NCI-H510A treated with DMSO at 0.1 percent for 48 hours (cell line): ENCODE measurements at regions not wholly inside any gene's neighbourhood (a gene's known extent, or its start where the extent isn't known, plus 50 kb on each side); places are given as distances from the start of the nearest gene placed in this dataset.

Experiments
- DNase-seq: peaks from one replicate; lab custom pipeline; 2025; lab: John Stamatoyannopoulos, UW

DNA sequence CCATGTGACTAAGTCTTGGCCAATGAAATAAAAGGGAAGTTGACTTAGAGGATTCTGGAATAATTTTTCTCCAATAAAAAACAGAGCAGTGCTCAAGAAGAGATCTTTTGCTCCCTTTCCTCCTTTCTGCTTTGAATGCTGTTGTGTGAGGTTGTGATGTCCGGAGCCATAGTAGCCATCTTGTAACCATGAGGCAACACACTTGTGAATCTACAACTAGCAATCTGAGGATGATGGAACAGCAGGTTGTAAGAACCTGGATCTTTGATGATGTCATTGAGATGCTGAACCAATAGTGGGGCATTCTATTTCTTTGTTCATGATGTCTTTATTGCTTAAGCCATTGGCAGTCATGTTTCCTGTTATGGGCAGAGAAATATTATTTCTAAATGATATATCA lies 230.0 kb upstream of the SRRM4 start:
- DNase-seq, result no peak

DNA sequence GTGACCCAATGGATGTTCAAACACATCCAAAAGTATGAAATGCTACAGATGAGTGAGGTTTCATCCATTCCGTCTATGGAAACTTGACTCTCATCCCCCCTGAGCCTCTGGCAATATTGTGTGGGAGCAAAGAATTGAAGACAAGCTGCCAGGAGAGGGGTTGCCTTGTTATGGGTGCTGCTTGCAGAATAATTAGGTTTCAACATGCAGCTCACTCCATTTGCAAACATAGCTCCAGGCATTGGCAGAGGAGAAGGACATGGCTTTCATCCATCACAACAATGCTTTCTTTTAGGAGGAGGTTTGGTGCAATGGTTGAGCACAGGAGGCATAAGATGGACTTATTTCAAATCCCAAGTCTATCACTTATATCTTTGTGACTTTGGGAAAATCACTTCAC lies 220.7 kb upstream of the SRRM4 start:
- no peak for DNase-seq

- DNase-seq, result no peak
Measured at GRCh38 chr12:118763234-118763633, 218.1 kb upstream of the SRRM4 start.

DNA sequence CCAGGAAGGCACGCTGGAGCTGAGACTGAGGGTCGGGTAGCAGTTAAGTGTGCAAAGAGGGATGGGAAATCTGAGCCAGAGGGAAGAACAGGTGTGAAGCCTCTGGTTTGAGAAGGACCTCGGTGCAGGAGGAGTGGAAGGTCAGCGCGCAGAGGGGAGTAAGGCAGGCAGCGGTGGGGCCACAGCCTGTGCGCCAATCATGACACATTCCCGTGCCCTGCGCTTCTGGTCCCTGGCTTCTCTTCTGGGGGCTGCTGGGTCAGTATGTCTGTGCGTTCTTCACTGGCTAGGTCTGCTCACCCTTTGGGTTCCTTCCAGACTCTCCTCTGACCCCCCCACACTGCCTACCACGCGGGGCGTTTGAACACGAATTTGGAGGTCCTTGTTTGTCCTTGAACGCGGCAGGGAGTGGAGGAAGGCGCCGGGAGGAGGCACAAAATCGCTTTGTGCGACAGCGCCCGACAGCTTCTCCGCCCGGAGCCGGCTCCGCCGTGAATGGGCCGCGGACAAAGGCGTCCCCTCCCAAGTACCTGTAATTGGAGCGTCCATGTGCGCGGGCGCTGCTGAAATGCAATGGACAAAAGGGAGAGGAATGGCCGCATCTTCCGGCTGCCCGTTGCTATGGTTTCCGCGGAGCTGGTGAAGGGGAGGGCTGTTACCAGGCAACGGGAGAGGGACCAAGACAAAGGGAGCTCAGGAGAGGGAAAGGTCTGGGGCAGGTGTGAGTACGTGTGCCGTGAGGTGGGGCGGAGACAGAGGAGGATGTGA lies 207.2 kb upstream of the SRRM4 start:
- peak; percentile 84 for DNase-seq

GRCh38 chr12:118777504-118777903 lies 203.8 kb upstream of the SRRM4 start:
- no peak for DNase-seq

DNA sequence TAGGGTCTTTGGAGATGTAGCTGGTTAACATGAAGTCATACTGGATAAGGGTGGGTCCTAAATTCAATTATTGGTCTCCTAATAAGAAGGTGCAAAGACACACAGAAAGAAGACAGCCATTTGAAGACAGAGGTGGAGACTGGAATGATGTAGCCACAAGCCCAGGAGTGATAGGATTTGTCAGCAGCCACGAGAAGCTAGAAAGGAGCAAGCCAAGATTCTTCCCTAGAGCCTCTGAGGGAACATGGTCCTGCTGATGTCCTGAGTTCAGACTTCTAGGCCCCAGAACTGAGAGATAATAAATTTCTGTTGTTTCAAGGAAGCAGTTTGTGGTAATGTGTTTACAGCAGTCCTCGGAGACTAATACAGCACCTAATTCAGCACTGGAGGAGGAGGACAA lies 203.3 kb upstream of the SRRM4 start:
- no peak for DNase-seq

- DNase-seq, result no peak
Measured at GRCh38 chr12:118780939-118781338, 200.4 kb upstream of the SRRM4 start.

DNA sequence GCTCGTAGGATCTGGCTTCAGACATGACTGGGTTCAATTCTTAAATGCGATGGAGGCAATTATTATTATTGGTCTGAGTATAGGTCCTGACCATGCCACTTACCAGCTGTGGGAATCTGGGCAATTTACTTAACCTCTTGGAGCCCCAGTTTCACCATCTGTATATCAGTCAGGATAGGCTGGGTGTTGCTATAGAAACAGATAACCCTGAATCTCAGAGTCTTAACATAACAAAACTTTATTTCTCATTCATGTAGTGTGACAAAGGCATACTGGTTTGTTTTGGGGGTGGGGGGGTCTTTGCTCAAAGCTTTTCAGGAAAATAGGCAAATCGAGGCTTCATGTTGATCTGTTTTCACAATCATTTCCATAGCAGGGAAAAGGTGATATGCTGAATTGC lies 199.6 kb upstream of the SRRM4 start:
- DNase-seq, result no peak

- DNase-seq, result no peak
Measured at GRCh38 chr12:118783703-118784102, 197.6 kb upstream of the SRRM4 start.

DNA sequence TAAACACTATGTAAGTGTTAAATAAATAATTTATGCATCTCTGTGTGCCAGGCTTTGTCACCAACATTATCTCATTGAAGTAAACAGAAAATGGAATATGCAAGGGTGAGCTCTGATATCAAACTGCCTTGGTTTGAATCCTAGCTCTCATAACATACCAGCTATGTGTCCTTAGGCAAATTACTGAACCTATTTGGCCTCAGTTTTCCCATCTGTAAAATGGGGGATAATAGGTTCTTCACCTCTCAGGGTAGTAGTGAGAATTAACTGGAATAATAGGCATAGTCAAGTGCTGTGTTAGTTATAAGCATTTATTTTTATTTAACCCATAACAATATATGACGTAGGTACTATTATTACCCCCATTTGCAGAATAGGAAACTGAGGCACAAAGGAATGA lies 190.8 kb upstream of the SRRM4 start:
- DNase-seq, result no peak

DNA sequence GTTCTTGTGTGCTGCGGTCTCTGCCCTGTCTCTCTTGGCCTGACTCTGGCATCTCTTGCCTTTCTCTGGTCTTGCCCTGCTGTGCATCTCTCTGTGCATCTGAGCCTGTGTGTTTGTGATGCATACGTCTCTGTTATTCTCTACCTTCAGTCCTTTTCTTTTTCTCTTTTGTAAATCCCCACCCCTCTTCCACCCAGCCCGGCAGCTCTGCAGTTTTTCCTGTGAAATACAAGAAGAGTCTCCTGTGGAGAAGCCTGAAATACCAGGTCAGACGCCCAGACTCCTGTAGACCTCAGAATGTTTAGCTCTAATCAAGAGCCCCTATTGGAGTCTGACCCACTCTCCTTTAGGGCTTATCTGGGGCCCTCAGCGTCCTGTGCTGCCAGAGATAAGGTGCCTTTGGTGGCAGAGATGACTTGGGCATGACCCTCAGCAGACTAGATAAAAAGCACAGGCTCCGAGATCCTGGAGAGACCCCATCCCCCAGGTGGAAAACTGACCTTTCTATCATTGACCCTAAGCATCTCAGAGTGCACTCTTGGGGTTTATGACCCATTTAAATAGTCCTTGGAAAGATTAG lies 167.5 kb upstream of the SRRM4 start:
- DNase-seq, result no peak

DNA sequence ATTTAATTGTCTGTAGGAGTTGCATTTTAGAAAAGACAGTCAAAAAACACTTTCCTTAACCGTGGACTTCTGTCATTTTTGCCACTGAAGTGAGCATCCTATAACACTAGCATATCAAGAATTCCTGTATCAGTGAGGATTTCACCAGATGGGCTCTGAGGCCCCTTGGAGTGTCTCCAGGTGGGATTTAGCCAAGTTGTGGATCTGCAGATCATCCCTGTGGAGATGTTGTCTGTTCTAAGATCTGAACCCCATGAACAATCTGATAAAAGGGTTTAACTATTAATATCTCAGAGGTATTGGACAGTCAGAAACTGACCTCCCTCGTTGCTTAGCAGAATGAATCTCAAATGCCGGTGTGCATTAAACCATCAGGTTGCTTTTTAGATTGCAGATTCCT lies 165.0 kb upstream of the SRRM4 start:
- DNase-seq, result no peak

GRCh38 chr12:118821386-118821925 lies 159.9 kb upstream of the SRRM4 start:
- DNase-seq, result no peak

- DNase-seq, result no peak
Measured at GRCh38 chr12:118822512-118822911, 158.8 kb upstream of the SRRM4 start.

DNA sequence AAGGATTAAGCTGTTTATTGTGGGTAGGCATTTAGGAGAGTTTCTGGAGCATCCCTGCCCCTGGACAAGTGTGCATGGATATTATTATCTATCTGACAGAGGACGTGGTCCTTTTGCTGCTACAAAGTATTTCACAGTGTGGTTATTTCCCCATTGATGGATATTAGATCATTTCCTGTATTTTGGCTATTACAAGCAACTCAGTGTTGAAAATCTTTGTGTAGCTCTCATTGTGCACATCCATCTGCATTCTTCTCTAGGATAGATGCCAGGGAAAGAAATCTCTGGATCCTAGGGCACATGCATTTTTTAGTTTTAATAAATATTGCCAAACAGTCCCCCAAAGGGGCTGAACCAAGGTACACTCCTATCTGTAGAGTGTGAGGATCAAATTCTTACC lies 154.3 kb upstream of the SRRM4 start:
- no peak for DNase-seq

- DNase-seq, result no peak
Measured at GRCh38 chr12:118827606-118828005, 153.7 kb upstream of the SRRM4 start.

GRCh38 chr12:118830296-118830695 lies 151.0 kb upstream of the SRRM4 start:
- no peak for DNase-seq

DNA sequence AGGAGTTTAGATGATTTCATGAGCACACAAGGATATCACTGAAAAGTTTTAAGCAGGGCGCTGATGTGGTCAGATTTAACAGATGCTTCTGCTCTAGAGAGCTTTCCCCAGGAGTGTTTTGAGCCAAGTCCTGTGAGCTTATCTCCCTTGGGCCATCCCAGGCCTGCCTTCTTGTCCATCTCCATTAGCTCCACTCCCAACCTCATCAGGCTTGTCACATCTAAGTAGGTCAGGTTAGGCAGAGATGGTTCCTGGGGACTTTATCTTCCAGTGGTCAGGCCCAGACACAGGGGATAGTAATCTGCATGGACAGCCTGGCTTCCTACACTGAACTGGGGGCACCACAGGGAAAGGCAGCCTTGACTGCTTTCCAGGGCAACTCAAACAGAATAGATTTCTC lies 145.4 kb upstream of the SRRM4 start:
- no peak for DNase-seq

DNA sequence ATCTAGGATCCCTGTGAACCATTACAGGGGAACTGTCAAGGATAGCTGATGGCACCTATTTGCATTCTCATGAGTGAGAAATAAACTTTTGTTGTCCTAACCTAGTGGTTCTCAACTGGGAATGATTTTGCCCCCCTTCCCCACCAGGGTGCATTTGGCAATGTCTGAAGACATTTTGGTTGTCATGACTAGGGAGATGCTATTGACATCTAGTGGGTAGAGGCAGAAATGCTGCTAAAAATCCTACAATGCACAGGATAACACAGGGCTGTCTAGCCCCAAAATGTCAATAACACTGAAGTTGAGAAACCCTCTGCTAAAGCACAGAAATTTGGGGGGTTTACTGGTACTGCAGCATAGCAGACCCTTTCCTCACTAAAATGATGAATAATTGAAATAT lies 140.9 kb upstream of the SRRM4 start:
- DNase-seq, result no peak

DNA sequence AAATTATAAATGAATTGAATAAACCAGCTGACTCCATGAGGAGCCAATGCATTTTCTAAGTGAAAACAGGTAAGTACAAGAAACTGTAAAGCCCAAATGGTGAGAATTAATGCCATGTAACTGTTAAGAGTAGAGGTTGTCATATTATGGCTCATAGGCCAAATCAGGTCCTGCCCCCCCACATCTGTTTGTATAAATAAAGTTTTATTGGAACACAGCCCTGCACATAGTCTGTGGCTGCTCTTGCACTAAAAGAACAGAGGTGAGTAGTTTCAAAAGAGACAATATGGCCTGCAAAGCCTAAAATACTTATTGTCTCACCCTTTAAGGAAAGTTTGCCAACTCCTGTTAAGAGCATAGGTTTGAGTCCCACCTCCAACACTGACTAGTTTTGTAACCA lies 140.5 kb upstream of the SRRM4 start:
- no peak for DNase-seq

GRCh38 chr12:118841588-118841987 lies 139.8 kb upstream of the SRRM4 start:
- DNase-seq, result no peak

- DNase-seq, result no peak
Measured at GRCh38 chr12:118842866-118843265, 138.5 kb upstream of the SRRM4 start.

DNA sequence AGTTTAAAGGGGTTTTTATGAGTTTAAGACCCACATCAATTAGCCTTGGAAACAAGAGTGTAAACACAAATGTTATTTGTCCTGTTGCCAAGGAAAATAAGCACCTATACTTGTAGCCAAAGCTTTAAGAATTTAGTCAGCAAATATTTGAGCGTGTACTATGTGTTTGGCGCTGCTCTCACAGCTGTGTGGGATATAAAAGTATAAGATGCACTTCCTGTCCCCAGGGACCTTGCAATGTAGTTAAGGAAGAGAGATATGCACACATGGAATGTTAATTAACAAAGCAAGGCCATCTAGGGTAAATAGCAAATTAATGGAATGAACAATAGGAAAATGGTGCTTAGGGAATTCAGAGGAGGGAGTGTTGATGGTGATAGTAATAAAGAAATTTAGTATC lies 134.9 kb upstream of the SRRM4 start:
- no peak for DNase-seq
